Medulla oblongata (tissue), 1 donor: ENCODE measurements at regions not wholly inside any gene's neighbourhood (a gene's known extent, or its start where the extent isn't known, plus 50 kb on each side); places are given as distances from the start of the nearest gene placed in this dataset.
"Not testable (repeated sequence)": the region's sequence is repeated elsewhere in the genome, so short reads cannot be mapped to it uniquely, and the experiment has no call there.

Experiments used
- DNase-seq: peaks from one replicate; pipeline ENCODE4 v3.0.0-alpha.2; 2015; ENCODE audit errors: extremely low spot score

DNA sequence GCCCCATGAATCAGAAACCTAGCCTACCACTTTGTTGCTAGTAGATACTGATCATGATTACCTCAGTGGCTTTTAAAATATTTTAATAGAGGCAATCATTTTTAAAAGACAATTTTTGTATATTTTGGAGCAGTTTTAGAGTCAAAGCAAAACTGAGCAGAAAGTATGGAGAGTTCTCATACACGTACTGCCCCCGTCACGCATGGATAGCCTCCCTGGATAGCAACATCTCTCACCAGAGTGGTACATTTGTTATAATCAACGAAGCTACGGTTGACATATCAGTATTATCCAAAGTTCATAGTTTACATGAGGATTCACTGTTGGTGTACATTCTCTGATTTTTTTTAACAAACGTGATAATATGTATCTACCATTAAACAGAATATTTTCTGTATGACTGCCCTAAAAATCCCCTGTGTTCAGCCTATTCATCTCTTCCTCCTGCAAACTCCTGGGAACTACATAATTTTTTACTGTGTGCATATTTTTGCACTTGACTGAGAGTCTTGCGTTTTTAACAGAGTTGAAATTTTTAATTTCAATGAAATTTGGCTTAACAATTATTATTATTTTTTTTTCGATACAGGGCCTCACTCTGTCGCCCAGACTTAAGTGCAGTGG lies 1436.8 kb upstream of the PCDH9 start:
- DNase-seq, result no peak

DNA sequence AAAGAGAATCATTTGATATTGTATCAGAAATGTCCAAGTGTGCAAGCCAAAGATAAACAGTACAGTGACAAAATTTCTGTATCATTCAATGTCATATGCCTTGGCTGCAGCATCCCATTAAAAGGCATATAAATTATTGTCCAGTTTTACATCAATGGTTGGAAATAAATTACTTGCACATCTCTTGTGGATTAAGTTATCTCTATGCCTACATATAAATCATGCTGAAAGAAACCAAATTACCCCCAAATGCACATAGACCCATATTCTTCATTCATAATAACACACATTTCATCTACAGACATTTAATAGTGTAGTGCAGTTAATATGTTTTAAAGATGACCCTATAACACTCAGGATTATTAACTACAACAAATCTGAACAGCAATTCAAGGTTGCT lies 1415.7 kb upstream of the PCDH9 start:
- no peak for DNase-seq

DNA sequence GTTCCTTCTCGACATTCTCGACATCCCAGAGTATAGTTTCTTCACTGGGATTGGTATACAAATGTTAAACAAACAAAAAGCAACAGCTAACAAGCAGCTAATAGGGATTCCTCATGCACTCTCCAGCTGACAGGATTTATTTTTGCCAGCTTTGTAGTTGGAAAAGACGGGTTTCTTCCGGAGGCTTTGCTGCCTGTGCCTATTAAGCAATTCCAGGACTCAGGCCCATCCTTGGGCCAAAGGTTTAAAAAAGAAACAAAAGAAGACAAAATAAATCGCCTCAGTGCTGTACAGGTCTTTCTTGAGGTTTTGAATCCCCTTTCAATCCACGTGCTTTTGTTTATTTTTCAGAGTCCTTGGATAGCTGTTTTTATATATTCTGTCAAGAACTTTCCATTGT lies 1414.5 kb upstream of the PCDH9 start:
- DNase-seq, result peak; percentile 2

DNA sequence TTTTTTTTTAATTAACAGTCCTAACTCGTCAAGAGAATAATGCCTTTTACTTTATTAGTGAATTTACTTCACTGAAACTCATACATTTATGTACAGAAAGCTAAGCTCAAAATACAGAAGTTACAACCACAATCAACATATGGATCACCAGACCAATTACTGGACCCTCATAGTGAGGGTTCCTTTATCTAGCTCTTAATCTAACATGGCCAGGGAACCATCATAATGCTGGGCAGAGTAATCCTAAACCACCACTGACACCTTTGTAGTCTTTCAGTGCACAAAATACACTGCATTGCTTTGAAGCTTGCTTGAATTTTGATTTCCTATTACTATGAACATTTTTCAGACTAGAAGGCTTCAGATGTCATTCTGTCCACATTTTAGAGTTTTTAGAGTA lies 1406.6 kb upstream of the PCDH9 start:
- DNase-seq, result no peak

DNA sequence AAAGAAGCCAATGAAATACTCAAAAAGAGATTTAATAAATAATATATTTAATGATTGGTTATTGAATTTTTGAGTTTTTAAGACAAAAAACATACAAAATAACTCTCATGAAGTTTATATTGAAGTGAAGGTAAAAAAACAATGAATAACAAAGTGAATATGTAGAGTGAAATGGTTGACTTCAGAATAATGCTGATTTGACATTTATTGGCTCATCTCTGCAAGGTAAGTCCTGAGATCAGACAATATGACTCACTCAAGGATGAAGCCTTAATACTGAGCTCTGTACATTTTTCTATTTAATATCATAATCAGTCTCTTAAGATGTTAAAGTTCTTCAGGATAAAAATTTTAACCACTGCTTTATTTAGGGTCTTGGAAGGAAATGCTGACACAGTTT lies 1398.9 kb upstream of the PCDH9 start:
- DNase-seq, result no peak

DNA sequence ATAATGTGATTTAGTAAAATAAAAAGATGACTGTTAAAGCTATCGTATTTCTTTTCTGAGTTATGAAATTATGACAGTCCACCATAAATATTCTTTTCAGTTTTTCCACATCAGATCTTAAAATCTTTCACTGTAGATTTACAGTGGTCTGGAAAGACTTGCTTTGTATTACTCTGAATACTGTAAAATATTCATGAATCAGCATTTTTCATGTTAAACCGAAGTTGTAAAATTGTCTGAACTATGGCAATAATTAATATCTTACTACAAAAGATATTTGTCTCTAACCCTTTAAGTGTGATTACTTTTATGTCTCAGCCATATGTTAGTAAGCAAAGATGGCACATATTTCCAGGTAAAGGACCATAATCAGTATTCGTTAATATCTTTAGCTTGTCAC lies 1397.2 kb upstream of the PCDH9 start:
- no peak for DNase-seq

DNA sequence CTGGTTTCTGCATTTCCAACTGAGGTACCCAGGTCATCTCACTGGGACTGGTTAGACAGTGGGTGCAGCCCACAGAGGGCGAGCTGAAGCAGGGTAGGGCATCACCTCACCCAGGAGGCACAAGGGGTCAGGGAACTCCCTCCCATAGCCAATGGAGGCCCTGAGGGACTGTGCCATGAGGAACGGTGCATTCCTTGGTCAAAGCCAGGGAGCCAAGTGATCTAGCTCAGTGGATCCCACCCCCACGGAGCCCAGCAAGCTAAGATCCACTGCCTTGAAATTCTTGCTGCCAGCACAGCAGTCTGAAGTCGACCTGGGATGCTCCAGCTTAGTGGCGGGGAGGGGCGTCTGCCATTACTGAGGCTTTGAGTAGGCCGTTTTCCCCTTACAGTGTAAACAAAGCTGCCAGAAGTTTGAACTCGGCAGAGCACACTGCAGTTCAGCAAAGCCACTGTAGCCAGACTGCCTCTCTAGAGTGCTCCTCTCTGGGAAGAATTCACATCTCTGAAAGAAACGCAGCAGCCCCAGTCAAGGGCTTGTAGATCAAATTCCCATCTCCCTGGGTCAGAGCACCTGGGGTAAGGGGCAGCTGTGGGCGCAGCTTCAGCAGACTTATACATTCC lies 1386.6 kb upstream of the PCDH9 start:
- no peak for DNase-seq

DNA sequence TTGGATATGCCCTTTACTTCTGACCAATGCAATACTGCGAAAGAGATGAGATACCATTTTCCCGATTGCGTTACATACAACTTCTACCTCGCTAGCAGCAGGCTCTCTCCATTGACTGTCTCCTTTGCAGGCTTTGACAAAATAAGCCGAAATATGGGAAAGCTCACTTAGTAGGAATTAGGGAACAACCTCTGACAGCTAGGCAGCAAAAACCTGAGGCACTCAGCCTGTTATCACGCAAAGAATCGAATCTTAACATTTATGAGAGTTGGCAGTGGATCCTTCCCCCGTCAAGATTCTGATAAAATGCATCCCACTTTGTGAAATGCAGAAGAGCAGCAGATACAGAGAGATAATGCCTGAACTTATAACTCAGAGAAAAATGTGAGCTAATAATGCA lies 1379.5 kb upstream of the PCDH9 start:
- no peak for DNase-seq

DNA sequence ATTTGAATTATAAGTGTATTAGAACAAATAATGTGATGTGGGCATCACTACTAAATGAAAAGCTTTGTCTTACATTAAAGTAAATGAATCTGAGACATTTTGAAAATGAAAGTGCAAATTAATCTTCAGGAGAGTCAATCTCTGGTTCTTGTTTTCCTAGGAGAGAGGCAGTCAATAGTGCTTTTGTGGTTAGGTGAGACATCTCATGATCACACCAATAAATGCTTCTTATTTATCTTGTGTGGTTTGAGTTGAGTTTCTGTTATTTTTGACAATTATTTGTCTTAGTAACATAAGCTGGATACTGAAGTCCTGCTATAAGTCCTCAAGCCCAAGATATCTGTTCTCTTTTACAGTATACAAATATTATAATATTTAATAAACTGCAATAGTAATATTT lies 1378.0 kb upstream of the PCDH9 start:
- no peak for DNase-seq

DNA sequence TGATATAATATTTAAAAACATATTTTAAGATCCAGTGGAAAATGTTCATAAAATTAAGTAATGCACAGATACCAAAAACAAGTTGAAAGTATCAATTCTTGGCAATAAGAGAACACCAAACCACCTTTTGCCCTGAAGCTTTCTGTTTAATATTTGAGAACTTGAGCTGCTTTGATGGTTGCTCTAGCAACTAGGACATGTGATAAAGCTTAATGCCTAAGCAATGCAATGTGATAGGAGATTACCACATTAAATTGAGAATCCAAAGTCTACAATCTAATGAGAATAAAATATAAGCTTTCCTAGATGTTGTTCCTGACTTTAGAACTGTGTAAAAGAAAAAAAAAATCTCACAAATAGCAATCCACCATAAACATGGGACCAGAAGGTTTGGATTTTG lies 1367.5 kb upstream of the PCDH9 start:
- no peak for DNase-seq

DNA sequence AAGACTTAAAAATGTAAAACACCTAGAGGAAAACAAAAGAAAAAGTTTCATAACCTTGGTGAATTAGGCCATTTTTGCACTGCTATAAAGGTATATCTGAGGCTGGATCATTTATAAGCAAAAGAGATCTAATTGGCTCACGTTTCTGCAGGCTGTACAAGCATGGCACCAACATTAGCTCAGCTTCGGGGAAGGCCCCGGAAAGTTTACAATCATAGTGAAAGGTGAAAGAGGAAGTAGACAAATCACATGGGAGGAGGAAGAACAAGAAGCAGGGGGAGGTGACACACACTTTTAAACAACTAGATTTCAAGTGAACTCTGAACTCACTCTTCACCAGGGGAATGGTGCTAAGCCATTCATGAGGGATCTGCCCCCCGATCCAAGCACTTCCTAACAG lies 1358.5 kb upstream of the PCDH9 start:
- no peak for DNase-seq

DNA sequence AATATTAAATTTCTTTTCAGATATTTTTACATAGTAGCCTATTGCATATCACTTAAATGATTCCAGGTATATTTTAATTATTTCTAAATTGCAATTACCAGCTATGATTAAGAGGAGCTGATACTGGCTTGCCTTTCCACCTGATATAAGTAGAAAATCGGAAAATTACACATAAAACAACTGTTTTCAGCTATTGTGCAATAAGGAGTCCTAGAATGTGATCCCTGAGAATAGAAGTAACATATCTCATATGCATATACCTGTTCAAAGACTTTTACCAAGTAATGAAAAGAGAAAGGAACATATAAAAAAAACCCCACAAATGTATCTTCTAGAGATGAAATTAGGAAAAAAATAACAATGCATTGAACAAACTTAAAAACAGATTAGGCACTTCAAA lies 1354.6 kb upstream of the PCDH9 start:
- no peak for DNase-seq

DNA sequence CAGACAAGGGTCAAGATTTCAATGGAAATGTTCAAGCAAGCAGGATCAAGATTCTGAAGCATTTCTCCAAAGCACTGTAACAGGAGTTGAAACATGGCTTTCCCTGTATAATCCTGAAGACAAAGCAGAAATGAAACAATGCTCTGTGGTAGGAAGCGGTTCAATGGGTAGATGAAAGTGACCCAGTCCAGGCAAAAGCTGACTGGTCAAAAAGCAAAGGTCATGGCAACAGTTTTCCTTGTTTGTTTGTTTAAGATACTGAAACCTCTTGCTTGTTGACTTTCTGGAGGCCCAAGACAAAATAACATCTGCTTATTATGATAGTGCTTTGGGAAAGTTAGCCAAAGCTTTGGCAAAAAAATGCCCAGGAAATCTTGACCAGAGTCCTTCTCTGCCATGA lies 1343.9 kb upstream of the PCDH9 start:
- DNase-seq, result no peak

DNA sequence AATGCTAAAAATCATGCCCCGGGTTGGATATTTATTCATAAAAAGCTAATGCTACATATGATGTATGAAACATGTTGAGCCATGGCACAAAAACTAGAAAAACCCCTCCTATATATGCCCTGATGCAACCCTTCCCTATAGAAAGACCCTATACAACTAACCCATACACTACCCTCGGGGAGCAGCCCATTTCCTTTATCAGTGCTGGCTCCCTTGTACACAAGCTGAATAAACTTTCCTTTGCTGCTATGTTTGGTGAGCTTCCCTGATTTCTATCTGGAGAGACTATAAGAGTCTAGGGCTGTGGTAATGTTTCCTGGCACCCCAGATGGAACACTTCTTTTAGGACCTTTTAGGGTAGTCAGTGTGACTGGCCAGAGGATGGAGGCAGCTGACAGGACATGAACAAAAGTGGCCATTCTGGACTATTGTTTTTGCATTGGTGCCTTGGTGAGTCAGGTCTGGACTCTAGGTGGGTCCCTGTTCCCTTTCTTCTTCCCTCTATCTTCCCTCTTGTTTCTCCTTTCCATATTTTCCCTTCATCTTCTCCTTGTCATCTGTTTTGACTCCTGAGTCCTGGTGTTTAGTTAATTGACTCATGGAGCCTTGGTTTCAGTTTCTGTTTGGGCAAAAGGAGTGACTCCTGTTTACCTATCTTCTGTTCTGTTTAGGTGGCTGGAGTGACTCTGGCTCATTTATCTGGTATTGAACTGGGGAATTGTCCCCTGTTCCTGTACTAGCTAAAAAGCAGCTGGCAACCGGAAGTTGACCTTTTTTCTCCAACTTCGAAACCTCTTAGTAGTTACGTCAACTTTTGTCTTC lies 1321.8 kb upstream of the PCDH9 start:
- no peak for DNase-seq

DNA sequence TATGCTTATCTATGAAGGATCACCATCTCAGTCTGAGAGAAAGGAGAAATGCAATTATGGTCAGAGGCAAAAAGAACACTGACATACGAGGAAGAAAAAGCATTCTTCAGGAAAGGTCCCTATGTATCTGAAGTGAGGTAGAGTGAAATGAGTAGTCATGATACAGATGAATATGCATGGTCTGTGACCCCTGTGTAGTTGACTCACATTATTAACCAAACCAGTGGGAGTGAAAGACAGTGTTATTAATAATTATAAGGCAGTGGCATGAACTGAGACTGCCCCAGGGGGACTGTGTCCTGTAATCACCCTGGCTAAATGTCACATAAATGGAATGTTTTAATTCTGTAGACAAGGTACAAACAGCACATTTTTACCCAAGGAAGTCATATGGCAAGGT lies 1320.2 kb upstream of the PCDH9 start:
- no peak for DNase-seq

DNA sequence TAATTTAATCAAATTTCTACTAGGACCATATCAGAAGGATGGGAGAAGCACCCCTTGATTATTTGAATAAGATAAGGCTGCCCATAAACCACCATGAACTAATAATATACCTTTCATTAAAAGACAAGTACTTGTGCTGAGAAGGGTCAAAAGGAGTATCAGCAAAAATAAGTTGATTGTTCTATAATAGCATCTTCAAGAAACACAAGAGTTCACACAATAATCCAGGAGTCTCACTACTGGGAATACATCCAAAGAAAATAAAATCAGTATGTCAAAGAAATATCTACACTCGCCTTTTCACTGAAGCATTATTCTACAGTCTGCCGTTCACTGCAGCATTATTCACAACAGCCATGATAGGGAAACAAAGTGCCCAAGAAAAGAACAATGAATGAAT lies 1310.1 kb upstream of the PCDH9 start:
- DNase-seq, result no peak

DNA sequence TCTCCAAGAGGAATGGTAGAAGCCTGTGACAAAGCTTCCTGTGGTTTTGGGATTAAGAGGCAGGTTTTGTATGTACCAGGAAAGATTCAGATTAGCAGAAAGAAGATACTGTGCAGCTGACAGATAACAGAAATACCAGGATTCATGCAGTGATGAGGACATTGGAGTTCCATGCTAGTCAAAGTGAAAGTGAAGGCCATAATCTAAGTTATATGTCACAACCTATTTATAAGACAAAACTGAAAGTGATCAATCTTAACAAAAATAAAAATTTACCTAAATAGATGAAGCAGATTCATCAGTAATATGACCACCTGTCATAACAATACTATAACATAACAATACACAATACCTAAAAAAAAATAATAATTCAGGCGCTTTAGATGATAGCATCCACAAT lies 1305.2 kb upstream of the PCDH9 start:
- no peak for DNase-seq

DNA sequence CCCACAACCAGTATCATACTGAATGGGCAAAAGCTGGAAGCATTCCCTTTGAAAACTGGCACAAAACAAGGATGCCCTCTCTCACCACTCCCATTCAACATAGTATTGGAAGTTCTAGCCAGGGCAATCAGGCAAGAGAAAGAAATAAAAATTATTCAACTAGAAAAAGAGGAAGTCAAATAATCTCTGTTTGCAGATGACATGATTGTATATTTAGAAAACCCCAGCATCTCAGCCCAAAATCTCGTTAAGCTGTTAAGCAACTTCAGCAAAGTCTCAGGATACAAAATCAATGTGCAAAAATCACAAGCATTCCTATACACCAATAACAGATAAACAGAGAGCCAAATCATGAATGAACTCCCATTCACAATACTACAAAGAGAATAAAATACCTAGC lies 1297.0 kb upstream of the PCDH9 start:
- DNase-seq, result not testable (repeated sequence)

DNA sequence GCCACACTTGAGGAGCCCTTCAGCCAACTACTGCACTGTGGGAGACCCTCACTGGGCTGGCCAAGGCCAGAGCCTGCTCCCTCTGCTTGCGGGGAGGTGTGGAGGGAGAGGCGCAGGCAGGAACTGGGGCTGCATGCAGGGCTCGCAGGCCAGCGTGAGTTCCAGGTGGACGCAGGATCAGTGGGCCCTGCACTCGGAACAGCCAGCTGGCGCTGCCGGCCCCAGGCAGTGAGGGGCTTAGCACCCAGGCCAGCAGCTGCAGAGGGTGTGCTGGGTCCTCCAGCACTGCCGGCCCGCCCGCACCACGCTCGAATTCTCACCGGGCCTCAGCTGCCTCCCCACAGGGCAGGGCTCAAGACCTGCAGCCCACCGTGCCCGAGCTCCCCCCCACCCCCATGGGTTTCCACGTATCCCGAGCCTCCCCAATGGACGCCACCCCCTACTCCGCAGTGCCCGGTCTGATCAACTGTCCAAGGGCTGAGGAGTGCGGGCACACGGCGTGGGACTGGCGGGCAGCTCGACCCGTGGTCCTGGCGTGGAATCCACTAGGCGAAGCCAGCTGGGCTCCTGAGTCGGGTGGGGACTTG lies 1293.8 kb upstream of the PCDH9 start:
- DNase-seq, result no peak

DNA sequence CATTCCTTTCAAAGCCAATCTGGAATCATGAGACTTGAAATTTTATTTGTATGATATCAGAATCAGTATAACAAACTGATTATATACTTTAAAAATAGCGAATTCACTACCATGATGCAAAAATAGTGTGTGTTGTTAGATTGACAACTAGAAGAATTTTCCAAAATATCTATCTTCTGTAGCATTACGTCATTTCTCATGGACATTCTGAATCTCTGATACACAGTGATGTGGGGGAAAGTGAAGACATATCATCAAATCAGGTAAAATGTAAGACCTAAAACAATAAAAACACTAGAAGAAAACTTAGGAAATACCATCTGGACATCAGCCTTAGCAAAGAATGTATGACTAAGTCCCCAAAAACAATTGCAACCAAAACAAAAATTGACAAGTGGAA lies 1292.0 kb upstream of the PCDH9 start:
- no peak for DNase-seq

DNA sequence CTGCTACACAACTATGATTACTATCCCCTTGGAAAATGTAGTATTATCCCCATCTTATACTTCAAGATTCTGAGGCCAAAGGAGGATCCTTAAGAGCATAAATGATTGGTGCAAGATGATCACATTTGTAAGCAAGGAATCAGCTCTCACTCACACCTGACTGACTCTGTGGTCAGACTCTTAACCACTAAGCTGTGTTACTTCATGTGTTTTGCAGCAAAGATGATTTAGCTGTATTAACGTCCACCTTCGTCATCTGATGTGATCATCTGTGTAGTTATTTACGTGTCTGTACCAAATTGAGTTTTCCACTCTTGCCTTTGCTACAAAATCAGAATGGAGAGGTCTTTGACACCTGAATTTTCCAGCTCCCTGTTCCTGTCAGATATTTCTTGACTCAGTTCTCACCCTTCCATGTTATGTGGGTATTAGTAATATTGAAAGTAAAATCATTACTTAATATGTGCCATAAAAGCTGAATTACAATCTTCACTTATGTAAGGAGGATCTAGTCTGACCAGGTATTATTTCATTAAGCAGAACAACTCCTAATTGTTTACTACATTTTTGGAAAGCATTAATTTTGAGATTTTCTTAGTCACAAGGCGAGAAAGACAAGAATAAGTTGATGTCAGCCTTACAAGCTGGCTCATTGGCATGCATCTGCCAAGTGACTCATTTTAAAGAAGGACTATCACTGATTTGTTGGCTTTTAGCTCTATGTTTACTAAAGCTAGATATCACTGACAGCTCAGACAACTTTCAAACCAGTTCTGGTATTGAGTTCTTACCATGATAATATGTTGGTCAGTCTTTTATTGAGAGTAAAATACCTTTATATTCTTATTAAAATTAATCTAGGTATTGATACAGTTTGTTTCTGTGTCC lies 1279.8 kb upstream of the PCDH9 start:
- no peak for DNase-seq
